22Rv1 (cell line): ENCODE measurements at regions not wholly inside any gene's neighbourhood (a gene's known extent, or its start where the extent isn't known, plus 50 kb on each side); places are given as distances from the start of the nearest gene placed in this dataset.
A peak's percentile ranks its signal among the peaks of the same experiment; 100 is the strongest.

Experiments used
- H3K27ac ChIP-seq: fragments of 450-650 bp; 2 replicates; pipeline ENCODE4 v1.5.1; 2017
- CTCF ChIP-seq: fragments of 450-650 bp; IDR thresholded peaks from 2 replicates; pipeline ENCODE4 v1.5.1; 2017; ENCODE audit warnings: mild to moderate bottlenecking
- ZFX ChIP-seq: fragments of 450-650 bp; IDR thresholded peaks from 2 replicates; pipeline ENCODE4 v1.6.1; 2017; ENCODE audit warnings: antibody characterized with exemption, borderline replicate concordance

DNA sequence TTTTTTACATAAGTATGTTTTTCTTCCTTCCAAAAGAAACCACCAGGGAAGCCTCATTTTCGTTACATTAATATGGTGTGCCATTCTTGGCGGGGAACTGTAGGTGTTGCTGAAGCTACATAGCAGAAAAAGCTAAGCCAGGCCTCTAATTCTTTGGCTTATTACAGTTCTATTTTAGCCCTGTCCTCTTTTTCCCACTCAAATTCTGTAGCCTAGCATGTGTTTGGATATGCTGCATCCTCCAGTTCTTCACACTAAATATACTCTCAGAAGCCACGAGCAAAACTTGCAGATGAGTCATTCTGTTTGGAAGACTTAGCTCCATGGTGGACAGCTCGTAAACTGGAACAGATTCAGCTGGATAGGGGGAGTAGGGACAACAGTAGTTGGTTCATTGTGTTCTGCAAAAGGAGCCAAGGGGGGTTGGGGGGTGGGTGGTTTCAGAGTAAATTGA, 369.4 kb downstream of the TMEM161B start:
- no peak overlapping the region for H3K27ac ChIP-seq
- TF ChIP-seq CTCF, result no peak
- TF ChIP-seq ZFX, result no peak

GRCh38 chr5:87898574-87898973, 370.1 kb downstream of the TMEM161B start:
- no peak for TF ChIP-seq ZFX
- no peak overlapping the region for H3K27ac ChIP-seq

DNA sequence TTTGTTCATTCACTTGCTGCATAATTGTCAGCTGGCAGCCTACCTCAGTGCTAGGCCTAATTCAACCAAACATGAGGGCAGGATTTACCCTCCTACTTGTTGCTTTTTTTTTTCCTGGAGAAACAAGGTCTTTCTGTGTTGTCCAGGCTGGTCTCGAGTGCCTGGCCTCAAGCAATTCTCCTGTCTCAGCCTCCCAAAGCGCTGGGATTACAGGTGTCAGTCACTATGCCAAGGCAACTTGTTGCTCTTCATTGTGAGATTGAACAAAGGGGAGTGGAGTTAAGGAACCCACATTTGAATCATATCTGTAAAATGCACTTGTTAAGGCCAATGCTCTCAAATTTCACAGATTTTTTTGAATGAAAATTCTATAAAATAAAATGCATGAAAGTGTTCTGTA, 380.5 kb downstream of the TMEM161B start:
- H3K27ac ChIP-seq, result no peak overlapping the region
- TF ChIP-seq CTCF (no peak), ZFX (no peak)

DNA sequence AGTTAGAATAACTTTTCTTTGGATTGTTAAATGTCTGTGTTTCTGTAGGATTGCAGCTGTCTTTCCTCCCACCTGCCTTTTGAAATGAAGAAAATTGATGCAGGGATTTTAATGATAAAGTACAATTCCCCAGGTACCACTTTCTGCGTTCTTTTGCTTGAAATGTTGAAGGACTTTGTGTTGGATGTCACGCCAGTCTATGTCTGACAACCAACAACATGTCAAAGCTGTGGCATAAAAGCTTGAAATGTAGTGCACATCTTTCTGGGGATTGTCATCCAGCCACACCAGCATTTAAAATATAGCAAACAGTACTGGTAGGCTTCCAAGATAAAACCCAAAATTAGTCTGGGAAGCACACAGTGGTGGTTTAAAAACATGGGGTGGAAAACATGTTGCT, 381.4 kb downstream of the TMEM161B start:
- no peak for TF ChIP-seq CTCF
- TF ChIP-seq ZFX, result no peak
- H3K27ac ChIP-seq, result no peak overlapping the region

- TF ChIP-seq ZFX (no peak), CTCF (no peak)
- H3K27ac ChIP-seq, result no peak overlapping the region
Observed at GRCh38 chr5:87886164-87886563, 382.5 kb downstream of the TMEM161B start.

GRCh38 chr5:87885758-87886157, 382.9 kb downstream of the TMEM161B start:
- no peak for TF ChIP-seq ZFX
- TF ChIP-seq CTCF, result peak; percentile 30
- H3K27ac ChIP-seq, result no peak overlapping the region

DNA sequence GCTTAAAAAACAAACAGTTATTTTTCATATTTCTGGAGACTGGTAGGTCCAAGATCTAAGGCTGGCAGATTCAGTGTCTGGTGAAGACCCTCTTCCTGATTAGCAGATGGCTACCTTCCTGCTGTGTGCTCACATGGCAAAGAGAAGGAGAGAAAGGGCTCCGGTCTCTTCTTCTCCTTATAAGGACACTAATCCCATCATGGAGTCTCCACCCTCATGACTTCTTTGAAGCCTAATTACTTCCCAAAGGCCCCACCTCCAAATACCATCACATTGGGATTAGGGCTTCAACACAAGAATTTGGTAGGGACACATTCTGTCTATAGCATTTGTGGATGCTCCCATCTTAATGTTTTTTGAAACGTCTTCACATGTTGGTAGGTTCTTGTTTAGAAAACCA, 391.1 kb downstream of the TMEM161B start:
- no peak for TF ChIP-seq CTCF
- TF ChIP-seq ZFX, result no peak
- no peak overlapping the region for H3K27ac ChIP-seq

- no peak overlapping the region for H3K27ac ChIP-seq
- TF ChIP-seq ZFX (no peak), CTCF (no peak)
Observed at GRCh38 chr5:87877023-87877422, 391.6 kb downstream of the TMEM161B start.
